HG03521 (cell line): ENCODE measurements at regions not wholly inside any gene's neighbourhood (a gene's known extent, or its start where the extent isn't known, plus 50 kb on each side); places are given as distances from the start of the nearest gene placed in this dataset.
"Not testable (repeated sequence)": the region's sequence is repeated elsewhere in the genome, so short reads cannot be mapped to it uniquely, and the experiment has no call there.

Source experiments
- ATAC-seq: cut with Tn5 transposase; IDR thresholded peaks from one replicate; pipeline ENCODE4 v1.9.1; 2021; ENCODE audit warnings: mild to moderate bottlenecking, moderate library complexity; ENCODE audit not compliant: unreplicated experiment

- ATAC-seq: no peak
Measured at GRCh38 chr10:8412541-8412940, 358.1 kb downstream of the GATA3 start.

DNA sequence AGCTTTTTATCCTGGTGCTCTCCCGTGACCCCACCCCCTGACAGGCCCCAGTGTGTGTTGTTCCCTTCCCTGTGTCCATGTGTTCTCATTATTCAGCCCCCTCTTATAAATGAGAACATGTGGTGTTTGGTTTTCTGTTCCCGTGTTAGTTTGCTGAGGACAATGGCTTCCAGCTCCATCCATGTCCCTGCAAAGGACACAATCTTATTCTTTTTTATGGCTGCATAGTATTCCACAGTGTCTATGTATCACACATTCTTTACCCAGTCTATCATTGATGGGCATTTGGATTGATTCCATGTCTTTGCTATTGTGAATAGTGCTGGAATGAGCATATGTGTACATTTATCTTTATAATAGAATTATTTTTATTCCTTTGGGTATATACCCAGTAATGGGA lies 360.5 kb downstream of the GATA3 start:
- ATAC-seq: not testable (repeated sequence)

GRCh38 chr10:8416192-8416701 lies 361.8 kb downstream of the GATA3 start:
- peak; percentile 48 for ATAC-seq

- no peak for ATAC-seq
Measured at GRCh38 chr10:8416760-8417159, 362.3 kb downstream of the GATA3 start.

DNA sequence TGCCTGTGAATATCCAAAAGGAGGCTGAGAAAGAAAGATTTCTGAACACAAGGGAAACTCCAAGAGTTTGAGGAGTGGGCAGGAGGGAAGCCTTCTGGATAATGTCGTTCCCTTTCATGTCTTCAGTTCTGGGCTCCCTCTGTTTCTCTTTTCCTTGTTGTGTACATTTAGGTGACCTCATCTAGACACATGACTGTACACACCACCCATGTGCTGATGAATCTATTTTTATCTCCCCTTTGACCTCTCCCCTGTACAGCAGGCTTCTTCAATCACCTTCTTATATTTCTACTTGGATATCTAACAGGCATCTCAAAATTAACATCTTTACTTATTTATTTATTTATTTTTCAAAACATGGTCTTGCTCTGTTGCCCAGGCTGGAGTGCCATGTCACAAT lies 363.1 kb downstream of the GATA3 start:
- ATAC-seq: no peak

GRCh38 chr10:8418631-8419030 lies 364.1 kb downstream of the GATA3 start:
- no peak for ATAC-seq

DNA sequence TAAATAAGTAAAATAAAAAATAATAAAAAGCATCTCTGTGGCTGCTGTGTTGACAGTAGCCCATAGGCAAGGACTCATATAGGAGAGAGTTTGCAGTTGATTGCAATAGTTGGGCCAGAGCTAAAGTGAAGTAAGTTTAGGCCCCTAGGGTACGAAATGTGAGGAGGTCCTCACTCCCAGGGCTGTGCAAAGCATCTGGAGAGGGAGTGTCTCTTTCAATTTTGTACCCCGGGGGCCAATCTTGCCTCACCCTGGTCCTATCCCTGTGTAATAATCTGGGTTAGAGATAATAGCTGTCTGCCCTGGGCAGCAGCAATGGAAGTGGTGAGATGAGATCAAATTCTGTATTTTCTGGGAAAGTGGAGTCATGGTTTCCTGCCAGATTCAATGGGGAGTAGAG lies 365.7 kb downstream of the GATA3 start:
- no peak for ATAC-seq

DNA sequence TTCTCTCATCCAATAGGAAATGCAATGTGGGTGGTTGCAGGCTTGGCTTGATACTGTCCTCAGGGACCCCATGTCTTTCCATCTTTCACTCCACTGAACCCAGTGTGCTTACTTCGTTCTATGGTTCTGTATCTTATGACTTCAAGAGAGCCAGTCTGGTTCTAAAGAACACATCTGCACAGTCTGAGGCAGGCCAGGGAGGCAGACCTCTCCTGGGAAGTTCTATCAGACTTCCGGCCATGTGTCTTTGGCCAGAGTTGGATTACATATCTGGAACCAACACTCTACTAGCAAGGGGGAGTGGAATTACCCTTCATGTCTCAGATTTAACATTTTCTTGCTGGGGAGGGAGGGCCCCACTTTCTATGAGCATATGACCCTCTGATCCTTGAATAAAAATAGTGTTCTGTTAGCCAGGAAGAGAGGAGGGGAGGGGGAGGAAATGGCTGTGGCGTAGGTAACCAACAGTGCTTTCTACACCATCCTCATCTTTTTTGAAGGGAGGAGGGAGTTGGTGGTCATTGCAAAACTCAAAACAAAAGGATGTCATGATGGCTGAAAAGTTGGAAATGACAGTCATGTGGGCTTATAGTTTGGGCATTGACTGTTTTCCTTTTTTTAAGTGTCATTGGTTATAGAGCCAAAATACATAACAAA lies 370.2 kb downstream of the GATA3 start:
- ATAC-seq: no peak

- ATAC-seq: no peak
Measured at GRCh38 chr10:8428654-8429053, 374.2 kb downstream of the GATA3 start.

GRCh38 chr10:8430321-8430720 lies 375.8 kb downstream of the GATA3 start:
- ATAC-seq: no peak

DNA sequence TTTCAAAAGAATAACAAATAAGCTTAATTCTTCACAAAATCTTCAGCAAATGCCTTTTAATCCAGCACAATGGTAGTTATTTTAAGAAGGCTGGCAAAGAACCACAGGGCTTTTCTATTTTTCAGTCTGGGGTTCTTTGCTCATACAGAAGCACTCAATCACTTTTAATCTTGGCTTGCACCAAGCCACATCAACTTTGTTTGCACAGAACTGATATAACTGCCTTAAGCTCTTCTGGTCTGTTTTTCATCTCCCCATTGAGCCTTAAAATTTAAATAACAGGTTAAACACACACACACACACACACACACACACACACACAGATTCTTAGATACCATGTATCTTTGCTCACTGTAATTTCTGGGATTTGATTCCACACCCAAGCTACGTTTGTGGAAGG lies 377.0 kb downstream of the GATA3 start:
- ATAC-seq: no peak

DNA sequence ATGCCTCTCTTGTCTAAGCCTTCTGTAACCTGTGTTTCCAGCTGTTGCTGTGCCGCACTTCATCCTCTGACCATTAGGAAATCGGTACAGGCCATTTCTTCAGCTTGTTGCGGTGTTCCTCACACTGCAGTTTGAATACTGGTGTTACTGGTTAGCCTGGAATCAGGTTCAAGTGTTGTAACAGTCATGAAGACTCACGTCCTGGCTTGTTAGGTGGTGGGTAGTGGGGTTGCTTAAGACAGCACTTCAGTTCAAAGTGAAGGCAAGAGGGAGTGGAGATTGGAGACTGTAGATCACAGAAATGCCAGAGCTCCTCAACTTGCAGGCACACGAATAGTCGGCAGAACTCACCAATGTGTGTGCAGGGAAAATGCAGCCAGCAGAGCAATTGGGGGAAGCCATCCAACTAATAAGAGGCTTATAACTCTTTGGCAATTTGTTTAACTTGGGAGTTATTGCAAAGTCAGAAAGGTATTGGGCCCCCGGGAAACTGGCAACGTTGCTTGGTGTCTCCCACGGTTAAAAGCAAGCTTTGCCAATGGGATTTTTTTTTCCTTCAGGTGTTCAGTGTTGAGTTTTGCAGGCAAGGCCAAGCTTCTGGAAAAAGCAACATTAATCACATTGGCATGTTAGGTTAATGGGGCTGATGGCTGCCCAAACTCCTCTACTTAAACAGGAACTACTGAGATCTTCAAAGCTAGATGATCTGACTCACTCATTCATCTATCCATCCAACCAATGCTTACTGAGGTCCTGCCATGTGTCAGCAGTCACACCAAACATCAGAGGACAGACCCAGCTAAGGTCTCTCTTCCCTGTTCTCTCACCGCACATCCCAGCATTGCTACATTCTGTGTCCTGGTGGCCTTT lies 380.9 kb downstream of the GATA3 start:
- ATAC-seq: no peak

DNA sequence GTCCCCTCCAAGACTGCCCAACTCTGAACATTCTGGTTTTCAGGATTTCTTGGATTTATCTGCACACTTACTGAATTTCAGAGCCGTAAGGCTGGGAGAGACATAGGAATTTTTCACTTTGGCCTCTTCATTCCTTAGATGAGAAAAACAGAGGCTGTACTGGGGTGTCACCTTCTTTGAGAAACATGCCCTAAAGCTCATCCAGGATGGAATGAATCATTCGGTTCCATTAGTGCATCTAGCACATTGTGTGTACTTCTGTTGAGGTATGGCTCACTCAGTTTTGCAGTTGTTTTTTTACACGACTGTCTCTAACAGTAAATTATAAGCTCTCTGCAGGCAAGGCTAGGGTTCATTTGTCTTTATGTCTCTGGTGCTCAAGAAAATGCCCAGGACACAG lies 383.4 kb downstream of the GATA3 start:
- ATAC-seq: no peak

DNA sequence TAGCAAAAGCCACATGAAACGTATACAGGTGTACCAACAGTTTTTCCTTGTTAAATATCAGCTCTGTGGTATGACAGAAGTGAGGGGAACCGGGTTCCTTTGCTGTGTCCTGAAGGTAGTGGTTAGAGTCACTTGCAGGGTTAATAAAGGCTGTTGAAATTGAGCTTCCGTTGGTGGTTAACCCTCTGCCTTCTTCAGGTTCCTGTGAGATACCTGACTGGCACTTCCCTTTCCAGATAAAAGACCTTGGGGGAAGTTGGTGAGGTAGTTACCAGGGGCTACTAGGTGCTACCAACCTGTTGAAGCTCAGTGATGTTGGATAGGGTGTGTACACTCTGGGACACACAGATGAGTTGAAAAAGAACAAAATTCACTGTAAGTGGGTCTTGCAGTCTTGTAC lies 384.1 kb downstream of the GATA3 start:
- ATAC-seq: no peak

GRCh38 chr10:8439040-8439439 lies 384.6 kb downstream of the GATA3 start:
- no peak for ATAC-seq

DNA sequence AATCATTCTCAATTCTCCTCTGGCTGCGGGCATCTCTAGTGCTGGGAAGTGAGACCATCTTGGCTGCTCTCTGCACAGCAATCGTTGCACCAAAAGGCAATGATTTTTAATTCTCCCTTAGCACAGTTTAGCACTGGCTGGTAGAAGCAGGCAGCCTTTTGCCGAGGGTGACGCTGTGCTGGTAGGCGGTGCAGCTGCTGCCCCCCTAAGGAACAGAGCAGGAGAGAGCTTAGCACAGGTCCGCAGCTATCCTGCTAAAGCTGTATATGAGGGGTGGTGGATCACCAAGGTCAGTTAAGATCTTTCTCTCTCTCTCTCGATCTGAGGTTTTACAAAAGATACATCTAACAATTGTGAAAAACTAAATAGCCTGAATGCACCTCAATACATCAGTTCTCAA lies 390.1 kb downstream of the GATA3 start:
- no peak for ATAC-seq

DNA sequence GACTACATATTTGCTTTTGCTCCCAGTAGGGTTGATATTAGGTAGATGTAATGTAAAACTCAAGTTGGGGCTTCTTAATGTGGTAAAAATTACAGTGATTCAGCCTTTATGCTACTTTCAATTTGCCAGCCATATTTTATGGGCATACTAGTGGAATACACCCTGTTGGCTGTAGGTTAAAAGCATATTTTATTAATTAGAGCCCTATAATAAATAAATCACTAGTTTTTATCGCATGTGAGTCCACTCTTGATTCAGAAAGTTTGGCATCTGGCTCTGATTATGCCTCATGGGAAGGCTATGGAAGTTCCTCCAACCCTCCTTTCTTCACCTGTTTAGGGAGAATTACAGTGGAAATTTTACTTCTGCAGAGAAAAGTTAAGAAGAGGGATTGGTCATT lies 390.9 kb downstream of the GATA3 start:
- no peak for ATAC-seq

DNA sequence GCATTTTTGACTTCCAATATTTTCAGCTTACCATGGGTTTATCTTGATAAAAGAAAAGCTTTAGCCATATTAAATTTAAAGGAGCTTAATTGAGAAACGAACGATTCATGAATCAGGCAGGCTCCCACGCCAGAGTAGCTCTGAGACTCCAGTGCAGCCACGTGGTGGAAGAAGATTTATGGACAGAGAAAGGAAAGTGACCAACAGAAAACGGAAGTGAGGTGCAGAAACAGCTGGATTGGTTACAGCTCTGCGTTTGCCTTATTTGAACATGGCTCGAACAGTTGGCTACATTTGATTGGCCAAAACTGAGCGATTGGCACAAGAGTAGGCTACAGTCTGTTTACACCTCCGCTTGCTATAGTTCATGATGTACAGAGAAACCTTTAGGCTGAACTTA lies 395.4 kb downstream of the GATA3 start:
- no peak for ATAC-seq

GRCh38 chr10:8453587-8453986 lies 399.1 kb downstream of the GATA3 start:
- no peak for ATAC-seq

DNA sequence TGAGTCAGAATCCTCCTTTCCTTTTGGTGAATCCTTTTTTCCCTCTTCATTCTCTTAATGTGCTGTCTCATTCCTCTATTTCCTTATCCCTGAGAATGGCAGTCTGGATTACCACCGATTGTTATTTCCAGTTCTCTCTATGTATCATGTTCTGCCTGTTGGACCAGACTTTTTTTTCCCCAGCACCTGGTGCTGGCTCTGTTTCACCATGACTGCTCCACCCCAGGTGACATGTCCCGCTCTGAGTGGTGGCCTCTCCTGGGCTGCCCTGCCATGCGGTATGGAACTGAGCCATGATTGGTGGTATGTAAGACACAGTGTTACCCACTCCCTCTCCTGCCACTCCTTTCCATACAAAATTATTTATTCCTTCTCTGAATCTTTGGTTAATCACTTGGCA lies 399.9 kb downstream of the GATA3 start:
- no peak for ATAC-seq

DNA sequence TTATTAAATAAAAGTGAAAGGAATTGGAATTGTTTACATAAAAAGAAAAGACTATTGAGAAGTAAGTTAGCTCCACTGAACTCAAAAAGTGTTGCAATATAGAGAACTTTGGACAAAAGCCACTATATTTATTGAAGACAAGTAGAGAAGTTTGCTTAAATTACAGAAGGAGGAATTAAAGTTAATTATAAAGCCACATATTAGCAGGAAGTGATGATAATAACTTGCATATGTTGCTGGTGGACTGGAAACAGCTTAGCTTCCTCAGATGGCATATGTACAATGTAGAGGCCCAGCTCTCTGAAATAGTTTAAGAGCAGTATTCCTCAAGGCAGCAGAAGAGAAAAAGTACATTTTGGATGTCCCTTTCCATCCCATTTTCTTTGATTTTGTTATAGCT lies 400.7 kb downstream of the GATA3 start:
- no peak for ATAC-seq

GRCh38 chr10:8456386-8456785 lies 401.9 kb downstream of the GATA3 start:
- ATAC-seq: no peak
